Loucy (cell line): ENCODE measurements at regions not wholly inside any gene's neighbourhood (a gene's known extent, or its start where the extent isn't known, plus 50 kb on each side); places are given as distances from the start of the nearest gene placed in this dataset.

ENCODE experiments used
- H2AFZ ChIP-seq: fragments of 200-600 bp; sonication (generic); 2 replicates; pipeline ENCODE4 v1.6.0; 2016; ENCODE audit warnings: antibody characterized with exemption, mild to moderate bottlenecking, low read length, moderate library complexity
- H3F3A ChIP-seq: fragments of 200-600 bp; 2 replicates; pipeline ENCODE4 v1.6.0; 2016; ENCODE audit warnings: antibody characterized with exemption, low read depth, mild to moderate bottlenecking
- H3K27me3 ChIP-seq: fragments of 200-600 bp; sonication (generic); 2 replicates; pipeline ENCODE4 v1.6.1; 2014; ENCODE audit warnings: low read length, mild to moderate bottlenecking; ENCODE audit not compliant: insufficient read depth, poor library complexity, severe bottlenecking
- H3K36me3 ChIP-seq: fragments of 200-600 bp; sonication (generic); 2 replicates; pipeline ENCODE4 v1.6.1; 2016; ENCODE audit warnings: low read length; ENCODE audit not compliant: insufficient read depth
- H3K4me1 ChIP-seq: fragments of 200-600 bp; sonication (generic); 2 replicates; pipeline ENCODE4 v1.5.1; 2014; ENCODE audit warnings: low read length, mild to moderate bottlenecking; ENCODE audit not compliant: insufficient read depth, poor library complexity, severe bottlenecking
- H3K4me2 ChIP-seq: fragments of 200-600 bp; sonication (generic); 2 replicates; pipeline ENCODE4 v1.6.0; 2014; ENCODE audit warnings: antibody characterized with exemption, low read length, low read depth, mild to moderate bottlenecking; ENCODE audit not compliant: poor library complexity, severe bottlenecking
- H3K4me3 ChIP-seq: fragments of 200-600 bp; sonication (generic); 2 replicates; pipeline ENCODE4 v1.5.1; 2014; ENCODE audit warnings: low read length, mild to moderate bottlenecking, mixed read lengths; ENCODE audit not compliant: poor library complexity, severe bottlenecking
- H3K79me2 ChIP-seq: fragments of 200-600 bp; sonication (generic); 2 replicates; pipeline ENCODE4 v1.6.1; 2014; ENCODE audit warnings: low read length; ENCODE audit not compliant: insufficient read depth
- H3K9ac ChIP-seq: fragments of 200-600 bp; sonication (generic); 2 replicates; pipeline ENCODE4 v1.6.0; 2014; ENCODE audit warnings: mild to moderate bottlenecking, low read depth, low read length, moderate library complexity; ENCODE audit not compliant: poor library complexity, severe bottlenecking
- H3K9me2 ChIP-seq: fragments of 200-600 bp; sonication (generic); replicated peaks from 2 replicates; pipeline ENCODE4 v1.6.1; 2016; ENCODE audit warnings: low read depth, low read length, mixed read lengths
- H3K9me3 ChIP-seq: fragments of 200-600 bp; sonication (generic); 2 replicates; pipeline ENCODE4 v1.6.1; 2014; ENCODE audit warnings: mild to moderate bottlenecking, antibody characterized with exemption, low read length, low read depth; ENCODE audit not compliant: insufficient read depth
- H4K20me1 ChIP-seq: fragments of 200-600 bp; sonication (generic); 2 replicates; pipeline ENCODE4 v1.6.0; 2014; ENCODE audit warnings: antibody characterized with exemption, low read length, mild to moderate bottlenecking; ENCODE audit not compliant: insufficient read depth, poor library complexity, severe bottlenecking
- CTCF ChIP-seq: fragments of 200-600 bp; sonication (generic); conservative IDR thresholded peaks from 2 replicates; pipeline ENCODE4 v1.5.1; 2014; ENCODE audit warnings: mild to moderate bottlenecking, antibody characterized with exemption, low read length
- EZH2phosphoT487 ChIP-seq: fragments of 200-600 bp; IDR thresholded peaks from 2 replicates; pipeline ENCODE4 v1.6.1; 2018; ENCODE audit warnings: antibody characterized with exemption, mild to moderate bottlenecking, moderate library complexity, borderline replicate concordance

- H3K9me2 ChIP-seq = no peaks in the 10 kb centered on the region
- no peak overlapping the region for H3K4me3 ChIP-seq
- H3K9me3 ChIP-seq = no peaks in the 10 kb centered on the region
- no peaks in the 10 kb centered on the region for H4K20me1 ChIP-seq
- H3K27me3 ChIP-seq = no peaks in the 10 kb centered on the region
- no peaks in the 10 kb centered on the region for H3K36me3 ChIP-seq
- TF ChIP-seq EZH2phosphoT487 = no peak
- no peak for TF ChIP-seq CTCF
- H3F3A ChIP-seq = no peaks in the 10 kb centered on the region
- no peaks in the 10 kb centered on the region for H3K4me1 ChIP-seq
- no peak overlapping the region for H2AFZ ChIP-seq
- no peak overlapping the region for H3K4me2 ChIP-seq
- no peaks in the 10 kb centered on the region for H3K79me2 ChIP-seq
- H3K9ac ChIP-seq = no peak overlapping the region
These were observed 599.6 kb upstream of the HS3ST1 start for GRCh38 chr4:12028258-12028657.

GRCh38 chr4:12022409-12022808 lies 593.7 kb upstream of the HS3ST1 start:
- Histone ChIP-seq H3K36me3 (no peaks in the 10 kb centered on the region), H3K4me1 (no peaks in the 10 kb centered on the region), H3K9me2 (no peaks in the 10 kb centered on the region), H3K9me3 (0 out of 2 replicates have a peak, but pooled peaks cover 3% of the 10 kb centered on the region), H3K9ac (no peak overlapping the region), H2AFZ (no peak overlapping the region), H3K79me2 (no peaks in the 10 kb centered on the region), H3F3A (no peaks in the 10 kb centered on the region), H3K27me3 (no peaks in the 10 kb centered on the region), H3K4me3 (no peak overlapping the region), H3K4me2 (no peak overlapping the region), H4K20me1 (no peaks in the 10 kb centered on the region)
- TF ChIP-seq EZH2phosphoT487 = no peak
- TF ChIP-seq CTCF = no peak

GRCh38 chr4:12016729-12017128 lies 588.0 kb upstream of the HS3ST1 start:
- no peak overlapping the region for H2AFZ ChIP-seq
- no peaks in the 10 kb centered on the region for H3K9me2 ChIP-seq
- H3K79me2 ChIP-seq = no peaks in the 10 kb centered on the region
- H3K36me3 ChIP-seq = no peaks in the 10 kb centered on the region
- H3F3A ChIP-seq = no peaks in the 10 kb centered on the region
- 0 out of 2 replicates have a peak, but pooled peaks cover 3% of the 10 kb centered on the region for H3K9me3 ChIP-seq
- TF ChIP-seq CTCF (no peak), EZH2phosphoT487 (no peak)
- no peaks in the 10 kb centered on the region for H3K4me1 ChIP-seq
- H3K4me2 ChIP-seq = no peak overlapping the region
- no peak overlapping the region for H3K9ac ChIP-seq
- no peak overlapping the region for H3K4me3 ChIP-seq
- no peaks in the 10 kb centered on the region for H3K27me3 ChIP-seq
- H4K20me1 ChIP-seq = no peaks in the 10 kb centered on the region
